ENCODE measurements at regions not wholly inside any gene's neighbourhood (a gene's known extent, or its start where the extent isn't known, plus 50 kb on each side); places are given as distances from the start of the nearest gene placed in this dataset.

DNA sequence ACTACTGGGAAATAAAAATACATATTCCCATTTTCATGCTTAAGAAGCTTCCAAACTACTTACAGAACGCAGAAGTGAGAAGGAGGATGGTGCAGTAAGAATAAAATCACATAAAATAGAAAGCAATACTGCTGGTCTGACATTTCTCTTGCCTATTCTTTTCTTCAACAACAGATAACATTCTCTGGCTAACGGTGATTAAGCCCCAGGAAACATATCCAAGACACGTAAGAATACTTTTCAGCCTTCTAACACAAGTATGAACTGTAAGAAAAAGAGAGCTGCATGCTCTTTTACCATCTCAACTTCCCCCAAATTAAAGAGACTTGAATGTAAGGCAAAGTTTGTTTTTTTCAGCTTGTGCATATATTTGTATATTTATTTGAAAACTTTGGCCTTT, 156.1 kb upstream of the TARS1 start:
- TF ChIP-seq POLR2A (IDR thresholded peaks at IDR 0.05) (no peak), POLR2AphosphoS5 (IDR thresholded peaks at IDR 0.05) (no peak)
